ENCODE measurements at regions not wholly inside any gene's neighbourhood (a gene's known extent, or its start where the extent isn't known, plus 50 kb on each side); places are given as distances from the start of the nearest gene placed in this dataset.

- TF ChIP-seq, protein P1, sequence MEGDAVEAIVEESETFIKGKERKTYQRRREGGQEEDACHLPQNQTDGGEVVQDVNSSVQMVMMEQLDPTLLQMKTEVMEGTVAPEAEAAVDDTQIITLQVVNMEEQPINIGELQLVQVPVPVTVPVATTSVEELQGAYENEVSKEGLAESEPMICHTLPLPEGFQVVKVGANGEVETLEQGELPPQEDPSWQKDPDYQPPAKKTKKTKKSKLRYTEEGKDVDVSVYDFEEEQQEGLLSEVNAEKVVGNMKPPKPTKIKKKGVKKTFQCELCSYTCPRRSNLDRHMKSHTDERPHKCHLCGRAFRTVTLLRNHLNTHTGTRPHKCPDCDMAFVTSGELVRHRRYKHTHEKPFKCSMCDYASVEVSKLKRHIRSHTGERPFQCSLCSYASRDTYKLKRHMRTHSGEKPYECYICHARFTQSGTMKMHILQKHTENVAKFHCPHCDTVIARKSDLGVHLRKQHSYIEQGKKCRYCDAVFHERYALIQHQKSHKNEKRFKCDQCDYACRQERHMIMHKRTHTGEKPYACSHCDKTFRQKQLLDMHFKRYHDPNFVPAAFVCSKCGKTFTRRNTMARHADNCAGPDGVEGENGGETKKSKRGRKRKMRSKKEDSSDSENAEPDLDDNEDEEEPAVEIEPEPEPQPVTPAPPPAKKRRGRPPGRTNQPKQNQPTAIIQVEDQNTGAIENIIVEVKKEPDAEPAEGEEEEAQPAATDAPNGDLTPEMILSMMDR (IDR thresholded peaks at IDR 0.05), result peak in 5 of 6 experiments; percentile 32 to 45 (median 39)
- TF ChIP-seq POLR2A (IDR thresholded peaks at IDR 0.05), result no peak
Observed at GRCh38 chr14:52131640-52132320, 62.9 kb upstream of the NID2 start.
